Thoracic aorta (tissue), 2 donors: ENCODE measurements at regions not wholly inside any gene's neighbourhood (a gene's known extent, or its start where the extent isn't known, plus 50 kb on each side); places are given as distances from the start of the nearest gene placed in this dataset.

Source experiments
- ATAC-seq: fragments of 150-250 bp; one replicate; pipeline ENCODE4 v1.8.0; 2017; ENCODE audit warnings: low read depth; ENCODE audit not compliant: insufficient number of reproducible peaks, low FRiP score
- DNase-seq: peaks from one replicate; pipeline ENCODE4 v3.0.0-alpha.2; 2020; ENCODE audit warnings: low spot score
- H3K27ac ChIP-seq, 2 donors: fragments of 200-600 bp; sonication (generic); 1 replicate in 1 of 2; 2 replicates in 1 of 2; pipeline ENCODE4 v1.5.1; 2016; ENCODE audit warnings: mild to moderate bottlenecking in 2 of 2, moderate library complexity in 2 of 2
- H3K27me3 ChIP-seq: fragments of 200-600 bp; sonication (generic); replicated peaks from 2 replicates; pipeline ENCODE4 v1.6.0; 2016; ENCODE audit warnings: mild to moderate bottlenecking; ENCODE audit not compliant: insufficient read depth
- H3K36me3 ChIP-seq: fragments of 200-600 bp; sonication (generic); one replicate; pipeline ENCODE4 v1.5.1; 2016
- H3K4me1 ChIP-seq, 2 donors: fragments of 200-600 bp; sonication (generic); 1 replicate in 1 of 2; 2 replicates in 1 of 2; pipeline versions ENCODE4 v1.5.1 to v1.6.0; 2016; ENCODE audit warnings: low read depth in 2 of 2, mild to moderate bottlenecking in 1 of 2; ENCODE audit not compliant: control insufficient read depth in 1 of 2
- H3K4me3 ChIP-seq: fragments of 200-600 bp; sonication (generic); 2 replicates; pipeline ENCODE4 v1.5.1; 2016; ENCODE audit warnings: mild to moderate bottlenecking
- H3K9me3 ChIP-seq: fragments of 200-600 bp; sonication (generic); 2 replicates; pipeline ENCODE4 v1.5.1; 2016
- TF ChIP-seq, protein P1 (sequence below): fragments of 200-600 bp; sonication (generic); IDR thresholded peaks from one replicate; pipeline ENCODE4 v1.5.1; 2019; ENCODE audit warnings: antibody characterized with exemption

DNA sequence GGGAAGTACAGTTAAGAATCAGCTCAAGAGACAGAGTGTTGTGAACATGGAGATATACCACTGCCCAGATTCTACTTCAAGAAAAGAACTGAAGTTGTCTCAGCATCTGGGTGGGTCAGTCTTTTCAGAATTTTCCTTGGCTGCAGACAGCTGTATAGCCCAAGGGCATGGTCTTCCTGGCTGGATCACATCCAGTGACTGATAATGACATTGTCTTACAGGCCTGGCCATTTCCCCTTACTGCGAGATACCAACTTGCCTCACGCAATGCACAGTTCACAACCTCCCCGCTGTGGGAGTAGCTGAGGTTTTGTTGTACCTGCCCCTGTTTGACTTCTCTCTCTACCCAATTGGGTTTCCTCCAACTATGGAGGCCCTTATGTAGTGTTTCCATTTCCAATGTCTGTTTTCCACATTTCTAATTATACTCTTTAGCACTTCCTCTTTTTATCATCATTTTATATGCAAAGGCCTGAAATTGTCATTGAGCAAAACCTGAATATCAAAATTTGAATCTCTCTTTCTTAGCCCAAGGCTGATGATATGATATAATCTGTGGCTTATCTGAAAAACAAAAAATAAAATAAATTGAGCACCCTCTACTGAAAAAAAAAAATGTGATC is 209.1 kb downstream of the NAF1 start:
- ATAC-seq (no peak), DNase-seq (no peak)
- TF ChIP-seq, protein P1, sequence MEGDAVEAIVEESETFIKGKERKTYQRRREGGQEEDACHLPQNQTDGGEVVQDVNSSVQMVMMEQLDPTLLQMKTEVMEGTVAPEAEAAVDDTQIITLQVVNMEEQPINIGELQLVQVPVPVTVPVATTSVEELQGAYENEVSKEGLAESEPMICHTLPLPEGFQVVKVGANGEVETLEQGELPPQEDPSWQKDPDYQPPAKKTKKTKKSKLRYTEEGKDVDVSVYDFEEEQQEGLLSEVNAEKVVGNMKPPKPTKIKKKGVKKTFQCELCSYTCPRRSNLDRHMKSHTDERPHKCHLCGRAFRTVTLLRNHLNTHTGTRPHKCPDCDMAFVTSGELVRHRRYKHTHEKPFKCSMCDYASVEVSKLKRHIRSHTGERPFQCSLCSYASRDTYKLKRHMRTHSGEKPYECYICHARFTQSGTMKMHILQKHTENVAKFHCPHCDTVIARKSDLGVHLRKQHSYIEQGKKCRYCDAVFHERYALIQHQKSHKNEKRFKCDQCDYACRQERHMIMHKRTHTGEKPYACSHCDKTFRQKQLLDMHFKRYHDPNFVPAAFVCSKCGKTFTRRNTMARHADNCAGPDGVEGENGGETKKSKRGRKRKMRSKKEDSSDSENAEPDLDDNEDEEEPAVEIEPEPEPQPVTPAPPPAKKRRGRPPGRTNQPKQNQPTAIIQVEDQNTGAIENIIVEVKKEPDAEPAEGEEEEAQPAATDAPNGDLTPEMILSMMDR: no peak
- Histone ChIP-seq H3K36me3 (no peaks in the 10 kb centered on the region), H3K27me3 (no peaks in the 10 kb centered on the region), H3K4me1 (no peaks in the 10 kb centered on the region), H3K9me3 (no peaks in the 10 kb centered on the region), H3K4me3 (no peak overlapping the region), H3K27ac (no peak overlapping the region)

GRCh38 chr4:162954976-162955375 is 211.7 kb downstream of the NAF1 start:
- TF ChIP-seq, protein P1: no peak
- Histone ChIP-seq H3K27me3 (no peaks in the 10 kb centered on the region), H3K27ac (no peak overlapping the region), H3K4me1 (no peaks in the 10 kb centered on the region), H3K4me3 (no peak overlapping the region), H3K36me3 (no peaks in the 10 kb centered on the region), H3K9me3 (no peaks in the 10 kb centered on the region)
- ATAC-seq (no peak), DNase-seq (no peak)

GRCh38 chr4:162952232-162952631 is 214.5 kb downstream of the NAF1 start:
- Histone ChIP-seq H3K9me3 (no peaks in the 10 kb centered on the region), H3K27ac (no peak overlapping the region), H3K4me3 (no peak overlapping the region), H3K36me3 (no peaks in the 10 kb centered on the region), H3K27me3 (no peaks in the 10 kb centered on the region), H3K4me1 (no peaks in the 10 kb centered on the region)
- TF ChIP-seq, protein P1: no peak
- DNase-seq (no peak), ATAC-seq (no peak)

- ATAC-seq (no peak), DNase-seq (no peak)
- Histone ChIP-seq H3K27ac (no peak overlapping the region), H3K36me3 (no peaks in the 10 kb centered on the region), H3K27me3 (no peaks in the 10 kb centered on the region), H3K4me3 (no peak overlapping the region), H3K9me3 (no peaks in the 10 kb centered on the region), H3K4me1 (no peaks in the 10 kb centered on the region)
- TF ChIP-seq, protein P1: no peak
Measured at GRCh38 chr4:162945713-162946112, 221.0 kb downstream of the NAF1 start.

GRCh38 chr4:162943263-162943662 is 223.4 kb downstream of the NAF1 start:
- Histone ChIP-seq H3K27ac (no peak overlapping the region), H3K9me3 (no peaks in the 10 kb centered on the region), H3K4me1 (no peaks in the 10 kb centered on the region), H3K36me3 (no peaks in the 10 kb centered on the region), H3K27me3 (no peaks in the 10 kb centered on the region), H3K4me3 (no peak overlapping the region)
- no peak for DNase-seq
- ATAC-seq: no peak
- TF ChIP-seq, protein P1: no peak
